Activated CD4-positive, alpha-beta T cell treated with anti-CD3 and anti-CD28 coated beads for 36 hours (primary cell): ENCODE measurements at regions not wholly inside any gene's neighbourhood (a gene's known extent, or its start where the extent isn't known, plus 50 kb on each side); places are given as distances from the start of the nearest gene placed in this dataset.

Source experiments
- ATAC-seq: fragments of 200-7000 bp; cut with Tn5 transposase; one replicate; pipeline ENCODE4 v1.10.0; 2021; ENCODE audit warnings: mild to moderate bottlenecking, moderate library complexity
- CTCF ChIA-PET: fragments of 350-600 bp; sonication (Branson Sonifier 250); formaldehyde crosslinking; loops from one replicate; lab custom pipeline; 2021; ENCODE audit warnings: antibody characterized with exemption; lab: Charles Lee
- POLR2A ChIA-PET: fragments of 350-600 bp; sonication (Branson Sonifier 250); formaldehyde crosslinking; loops from one replicate; lab custom pipeline; 2021; ENCODE audit warnings: antibody characterized with exemption, inconsistent platforms; lab: Charles Lee
- DNase-seq: peaks from one replicate; pipeline ENCODE4 v3.0.0-alpha.2; 2020
- H3K27ac Mint-ChIP-seq: one replicate; pipeline ENCODE4 v1.8.0; 2021; ENCODE audit warnings: mixed read lengths
- H3K27me3 Mint-ChIP-seq: one replicate; pipeline ENCODE4 v1.8.0; 2021; ENCODE audit warnings: mixed read lengths
- H3K36me3 Mint-ChIP-seq: one replicate; pipeline ENCODE4 v1.8.0; 2021; ENCODE audit warnings: low read depth, mixed read lengths
- H3K4me1 Mint-ChIP-seq: one replicate; pipeline ENCODE4 v1.8.0; 2021; ENCODE audit warnings: mixed read lengths
- H3K4me3 Mint-ChIP-seq: one replicate; pipeline ENCODE4 v1.8.0; 2021; ENCODE audit warnings: mild to moderate bottlenecking, moderate library complexity, mixed read lengths
- H3K9me3 Mint-ChIP-seq: one replicate; pipeline ENCODE4 v1.8.0; 2021; ENCODE audit warnings: low read depth, mixed read lengths
- intact Hi-C, 2 experiments: fragments of 100-400 bp; cut with DNase I in 1 of 2; cut with micrococcal nuclease in 1 of 2; formaldehyde crosslinking; loops; one replicate each; pipeline versions ENCODE4 v1.14.2 to v1.15.1; 2022 to 2024; cut with DNase I, micrococcal nuclease

- no peaks in the 10 kb centered on the region for H3K36me3 Mint-ChIP-seq
- peaks cover 11% of the 10 kb centered on the region for H3K4me1 Mint-ChIP-seq
- ChIA-PET POLR2A (no interaction called here), CTCF (interaction anchor here (0.6 to 1.5 kb wide), 3 partner anchors 108 to 467 kb away, joined by 3 to 4 read pairs (median 3); no protein-coding TSS in a partner anchor)
- H3K27me3 Mint-ChIP-seq = peaks cover 48% of the 10 kb centered on the region
- ATAC-seq (no peak), DNase-seq (no peak)
- H3K4me3 Mint-ChIP-seq = no peak overlapping the region
- intact Hi-C loops = no loop called here
- no peak overlapping the region for H3K27ac Mint-ChIP-seq
- H3K9me3 Mint-ChIP-seq = no peaks in the 10 kb centered on the region
Measured at GRCh38 chr20:51095633-51096521, 73.0 kb upstream of the KCNG1 start.

DNA sequence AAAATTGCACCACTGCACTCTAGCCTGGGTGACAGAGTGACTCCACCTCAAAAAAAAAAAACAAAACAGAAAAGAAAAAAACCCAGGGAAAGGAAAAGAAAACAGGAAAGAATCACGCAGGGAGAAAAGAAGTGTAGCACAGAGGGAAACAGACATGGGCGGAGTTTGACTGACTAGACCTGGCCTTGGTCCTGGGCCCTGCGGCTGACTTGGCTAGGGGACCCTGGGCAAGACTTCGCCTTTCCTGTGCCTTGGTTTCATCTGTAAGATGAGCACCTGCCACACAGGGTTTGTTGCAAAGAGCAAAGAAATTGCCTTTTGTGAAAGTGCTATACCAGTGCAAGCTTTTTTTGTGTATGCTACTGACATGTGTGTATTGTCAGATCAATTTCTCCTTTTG lies 71.3 kb upstream of the KCNG1 start:
- Mint-ChIP-seq H3K4me3 (no peak overlapping the region), H3K27me3 (peaks cover 57% of the 10 kb centered on the region), H3K27ac (no peak overlapping the region), H3K4me1 (peaks cover 11% of the 10 kb centered on the region), H3K9me3 (no peaks in the 10 kb centered on the region), H3K36me3 (no peaks in the 10 kb centered on the region)
- CTCF ChIA-PET = no interaction called here
- POLR2A ChIA-PET = interaction anchor here (0.6 kb wide), 1 partner anchor 13 kb away, joined by 5 read pairs; no protein-coding TSS in a partner anchor
- intact Hi-C loops = no loop called here
- no peak for DNase-seq
- no peak for ATAC-seq

- Mint-ChIP-seq H3K9me3 (no peaks in the 10 kb centered on the region), H3K27me3 (peaks cover 54% of the 10 kb centered on the region), H3K36me3 (no peaks in the 10 kb centered on the region), H3K4me3 (no peak overlapping the region), H3K27ac (no peak overlapping the region), H3K4me1 (peaks cover 11% of the 10 kb centered on the region)
- intact Hi-C loops = no loop called here
- ChIA-PET POLR2A (no interaction called here), CTCF (no interaction called here)
- ATAC-seq = no peak
- DNase-seq = no peak
Measured at GRCh38 chr20:51093240-51093763, 70.4 kb upstream of the KCNG1 start.

DNA sequence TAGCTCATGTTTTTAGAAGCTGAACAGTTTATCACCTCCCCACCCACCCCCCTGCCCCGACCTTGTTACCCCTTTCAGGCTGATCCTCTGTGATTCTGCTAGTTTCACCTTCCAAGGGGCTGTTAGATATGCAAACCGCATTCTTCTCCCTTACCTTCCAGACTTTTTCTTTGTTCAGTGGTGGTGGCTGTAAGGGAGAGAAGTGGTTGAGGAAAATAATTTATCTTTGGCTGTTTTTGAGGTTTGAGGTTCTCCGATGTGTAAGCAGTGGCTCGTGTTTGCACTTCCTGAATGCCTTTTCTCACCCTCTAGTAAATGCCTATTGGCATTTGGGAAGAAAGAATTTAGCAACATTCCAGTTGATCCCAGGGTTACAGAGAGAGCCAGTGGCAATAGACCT lies 69.4 kb upstream of the KCNG1 start:
- Mint-ChIP-seq H3K4me3 (no peak overlapping the region), H3K27ac (no peak overlapping the region), H3K27me3 (peaks cover 51% of the 10 kb centered on the region), H3K36me3 (no peaks in the 10 kb centered on the region), H3K4me1 (peaks cover 11% of the 10 kb centered on the region), H3K9me3 (no peaks in the 10 kb centered on the region)
- ChIA-PET POLR2A (no interaction called here), CTCF (interaction anchor here (0.6 to 1.2 kb wide), 2 partner anchors 39 to 148 kb away, joined by 3 to 4 read pairs; no protein-coding TSS in a partner anchor)
- intact Hi-C loops = no loop called here
- DNase-seq (no peak), ATAC-seq (no peak)

- no peak overlapping the region for H3K27ac Mint-ChIP-seq
- peaks cover 11% of the 10 kb centered on the region for H3K4me1 Mint-ChIP-seq
- H3K36me3 Mint-ChIP-seq = no peaks in the 10 kb centered on the region
- DNase-seq (no peak), ATAC-seq (no peak)
- H3K9me3 Mint-ChIP-seq = no peaks in the 10 kb centered on the region
- ChIA-PET POLR2A (no interaction called here), CTCF (interaction anchor here (0.5 to 1.5 kb wide), 6 partner anchors 40 to 149 kb away, joined by 3 to 6 read pairs (median 3); no protein-coding TSS in a partner anchor)
- no peak overlapping the region for H3K4me3 Mint-ChIP-seq
- H3K27me3 Mint-ChIP-seq = peaks cover 47% of the 10 kb centered on the region
- intact Hi-C loops = no loop called here
Measured at GRCh38 chr20:51091406-51092195, 68.7 kb upstream of the KCNG1 start.

- intact Hi-C loops = no loop called here
- H3K36me3 Mint-ChIP-seq = no peaks in the 10 kb centered on the region
Measured at GRCh38 chr20:51089840-51090239, 66.9 kb upstream of the KCNG1 start.

GRCh38 chr20:51089272-51089781 lies 66.4 kb upstream of the KCNG1 start:
- no peaks in the 10 kb centered on the region for H3K36me3 Mint-ChIP-seq
- H3K27me3 Mint-ChIP-seq = peaks cover 45% of the 10 kb centered on the region
- peaks cover 11% of the 10 kb centered on the region for H3K4me1 Mint-ChIP-seq
- H3K9me3 Mint-ChIP-seq = no peaks in the 10 kb centered on the region
- no peak overlapping the region for H3K27ac Mint-ChIP-seq
- POLR2A ChIA-PET = no interaction called here
- ATAC-seq = no peak
- intact Hi-C loops = no loop called here
- DNase-seq = no peak
- CTCF ChIA-PET = no interaction called here
- H3K4me3 Mint-ChIP-seq = no peak overlapping the region

More at GRCh38 chr20:51089840-51090239, 66.9 kb upstream of the KCNG1 start:
- peaks cover 11% of the 10 kb centered on the region for H3K4me1 Mint-ChIP-seq
- no peak for ATAC-seq
- no peak overlapping the region for H3K4me3 Mint-ChIP-seq
- ChIA-PET POLR2A (no interaction called here), CTCF (no interaction called here)
- no peak overlapping the region for H3K27ac Mint-ChIP-seq
- H3K9me3 Mint-ChIP-seq = no peaks in the 10 kb centered on the region
- H3K27me3 Mint-ChIP-seq = peaks cover 42% of the 10 kb centered on the region
- DNase-seq = no peak

- H3K4me3 Mint-ChIP-seq = no peak overlapping the region
- H3K27ac Mint-ChIP-seq = no peak overlapping the region
- no peaks in the 10 kb centered on the region for H3K36me3 Mint-ChIP-seq
- ChIA-PET POLR2A (no interaction called here), CTCF (interaction anchor here (0.7 kb wide), 1 partner anchor 880 kb away, joined by 3 read pairs; no protein-coding TSS in a partner anchor)
- H3K4me1 Mint-ChIP-seq = peaks cover 7% of the 10 kb centered on the region
- intact Hi-C loops = no loop called here
- ATAC-seq (no peak), DNase-seq (no peak)
- peaks cover 43% of the 10 kb centered on the region for H3K27me3 Mint-ChIP-seq
- H3K9me3 Mint-ChIP-seq = no peaks in the 10 kb centered on the region
Measured at GRCh38 chr20:51087266-51087665, 64.4 kb upstream of the KCNG1 start.

DNA sequence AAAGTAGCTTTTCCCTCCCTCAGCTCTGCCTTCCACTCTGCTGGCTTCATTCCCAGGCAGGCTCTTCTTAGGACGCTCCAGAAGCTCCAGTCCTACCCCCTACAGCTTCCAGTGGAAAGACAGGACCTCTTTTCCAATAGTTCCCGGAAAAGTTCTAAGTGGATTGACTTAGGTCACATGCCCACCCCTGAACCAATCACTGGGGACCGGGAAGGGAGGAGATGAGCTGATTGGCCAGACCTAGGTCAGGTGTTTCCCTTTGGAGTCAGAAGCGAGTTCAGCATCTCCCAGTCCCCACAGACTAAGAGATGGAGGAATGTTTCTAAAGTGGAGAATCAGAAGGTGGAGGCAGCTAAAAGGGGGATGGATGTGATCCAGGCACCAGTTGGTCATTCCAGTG lies 62.9 kb upstream of the KCNG1 start:
- Mint-ChIP-seq H3K4me1 (no peaks in the 10 kb centered on the region), H3K9me3 (no peaks in the 10 kb centered on the region), H3K27ac (no peak overlapping the region), H3K4me3 (no peak overlapping the region), H3K27me3 (peaks cover 35% of the 10 kb centered on the region), H3K36me3 (no peaks in the 10 kb centered on the region)
- DNase-seq (no peak), ATAC-seq (no peak)
- ChIA-PET CTCF (interaction anchor here (0.9 to 1.7 kb wide), 7 partner anchors 12 to 220 kb away, joined by 3 to 8 read pairs (median 3); no protein-coding TSS in a partner anchor), POLR2A (no interaction called here)
- intact Hi-C loops = no loop called here

GRCh38 chr20:51084593-51085377 lies 61.9 kb upstream of the KCNG1 start:
- Mint-ChIP-seq H3K27ac (no peak overlapping the region), H3K4me1 (no peaks in the 10 kb centered on the region), H3K9me3 (no peaks in the 10 kb centered on the region), H3K27me3 (peaks cover 30% of the 10 kb centered on the region), H3K36me3 (no peaks in the 10 kb centered on the region), H3K4me3 (no peak overlapping the region)
- ChIA-PET CTCF (interaction anchor here (0.9 to 1.7 kb wide), 6 partner anchors 11 to 221 kb away, joined by 3 to 8 read pairs (median 4); no protein-coding TSS in a partner anchor), POLR2A (no interaction called here)
- intact Hi-C loops = no loop called here
- DNase-seq = no peak
- ATAC-seq = no peak
